IPS-20b (cell line): ENCODE measurements at regions not wholly inside any gene's neighbourhood (a gene's known extent, or its start where the extent isn't known, plus 50 kb on each side); places are given as distances from the start of the nearest gene placed in this dataset.

Experiments used
- H3K27ac ChIP-seq: one replicate; pipeline ENCODE4 v1.5.1; 2013; ENCODE audit warnings: low read length
- H3K27me3 ChIP-seq: 2 replicates; pipeline ENCODE4 v1.6.1; 2013; ENCODE audit warnings: mild to moderate bottlenecking, low read length, inconsistent platforms; ENCODE audit not compliant: insufficient read depth
- H3K36me3 ChIP-seq: 2 replicates; pipeline ENCODE4 v1.6.1; 2013; ENCODE audit warnings: low read depth, mild to moderate bottlenecking, inconsistent platforms, low read length, moderate library complexity; ENCODE audit not compliant: insufficient read depth
- H3K4me1 ChIP-seq: 2 replicates; pipeline ENCODE4 v1.6.1; 2013; ENCODE audit warnings: mild to moderate bottlenecking, control low read depth, inconsistent platforms, low read length, moderate library complexity; ENCODE audit not compliant: insufficient read depth
- H3K4me3 ChIP-seq: 2 replicates; pipeline ENCODE4 v1.5.1; 2013; ENCODE audit warnings: mild to moderate bottlenecking, low read length, inconsistent platforms
- H3K9ac ChIP-seq: 2 replicates; pipeline ENCODE4 v1.6.1; 2013; ENCODE audit warnings: low read depth, mild to moderate bottlenecking, inconsistent platforms, low read length, moderate library complexity
- H3K9me3 ChIP-seq: 2 replicates; pipeline ENCODE4 v1.6.1; 2013; ENCODE audit warnings: mild to moderate bottlenecking, low read depth, low read length, inconsistent platforms; ENCODE audit not compliant: insufficient read depth

DNA sequence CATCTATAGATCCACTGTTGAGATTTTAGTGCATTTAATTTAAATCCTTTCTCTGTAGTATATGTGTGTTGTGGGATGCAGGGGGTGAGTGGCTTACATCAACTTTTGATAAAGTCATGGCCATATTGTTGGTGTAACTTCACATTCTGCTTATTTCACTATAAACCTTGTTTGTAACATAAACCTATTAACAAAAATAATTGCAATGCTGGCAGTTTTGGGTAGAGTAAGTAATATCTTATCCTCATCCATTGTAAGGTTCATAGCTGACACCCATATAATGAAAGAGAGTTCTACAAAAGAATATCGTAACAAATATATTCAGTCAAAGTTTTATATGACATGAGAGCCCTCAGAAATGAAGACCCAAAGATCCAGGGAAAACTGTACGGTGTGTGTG lies 601.7 kb upstream of the ANO3 start:
- H3K36me3 ChIP-seq, result no peaks in the 10 kb centered on the region
- H3K27ac ChIP-seq, result no peak overlapping the region
- H3K4me1 ChIP-seq, result no peaks in the 10 kb centered on the region
- H3K27me3 ChIP-seq, result no peaks in the 10 kb centered on the region
- H3K4me3 ChIP-seq, result no peak overlapping the region
- H3K9ac ChIP-seq, result no peak overlapping the region
- peaks cover under 1% of the 10 kb centered on the region; the same call in 1 of the 2 replicates for H3K9me3 ChIP-seq

DNA sequence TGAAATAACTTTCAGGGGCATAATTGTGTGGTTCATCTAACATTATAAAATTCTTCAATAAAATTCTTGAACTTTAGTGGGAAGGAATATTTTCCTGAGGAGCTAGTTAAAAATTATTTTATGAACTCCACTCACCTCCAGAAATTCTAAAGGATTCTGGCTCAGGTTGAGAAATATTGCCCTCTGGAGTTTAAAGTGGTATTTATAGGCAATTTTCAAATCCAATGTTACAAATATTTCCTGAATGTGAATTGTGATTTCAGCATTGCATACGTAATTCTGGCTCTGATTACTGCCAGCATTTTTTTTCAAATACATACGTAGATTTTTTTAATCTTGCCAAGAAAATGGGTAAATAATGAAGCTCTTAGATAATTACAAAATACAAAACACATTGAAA lies 598.2 kb upstream of the ANO3 start:
- Histone ChIP-seq H3K4me3 (no peak overlapping the region), H3K4me1 (no peaks in the 10 kb centered on the region), H3K27me3 (no peaks in the 10 kb centered on the region), H3K9ac (no peak overlapping the region), H3K27ac (no peak overlapping the region), H3K36me3 (no peaks in the 10 kb centered on the region), H3K9me3 (no peaks in the 10 kb centered on the region)

DNA sequence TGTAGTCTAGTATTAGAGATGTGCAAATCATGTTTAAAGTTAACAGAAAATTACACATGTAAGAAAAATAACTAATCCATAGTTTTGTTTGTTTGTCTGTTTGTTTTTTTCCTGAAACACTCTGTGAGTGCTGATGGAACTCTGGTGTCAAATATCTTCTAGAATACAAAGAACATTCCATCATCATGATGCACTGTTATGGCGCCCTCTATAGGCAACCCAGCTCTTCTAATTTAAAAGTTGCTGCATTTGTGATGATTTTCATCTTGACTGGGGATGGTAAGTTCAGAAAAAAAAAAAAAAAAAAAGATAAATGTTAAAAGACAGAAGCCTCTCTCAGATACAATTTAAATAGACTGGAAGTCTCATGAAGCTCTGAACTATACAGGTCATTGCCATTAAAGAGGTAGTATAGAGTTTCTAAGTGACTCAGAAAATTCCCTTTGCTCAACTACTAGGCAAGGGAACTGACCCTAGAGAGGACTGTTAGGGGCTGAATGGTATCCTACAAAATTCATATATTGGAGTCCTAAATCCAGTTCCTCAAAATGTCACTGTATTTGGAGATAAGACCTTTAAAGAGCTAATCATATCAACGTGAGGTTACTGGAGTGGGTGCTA lies 597.2 kb upstream of the ANO3 start:
- H3K27me3 ChIP-seq, result no peaks in the 10 kb centered on the region
- H3K27ac ChIP-seq, result no peak overlapping the region
- H3K9ac ChIP-seq, result no peak overlapping the region
- H3K4me1 ChIP-seq, result no peaks in the 10 kb centered on the region
- H3K4me3 ChIP-seq, result no peak overlapping the region
- H3K36me3 ChIP-seq, result no peaks in the 10 kb centered on the region
- no peaks in the 10 kb centered on the region for H3K9me3 ChIP-seq

GRCh38 chr11:25737071-25737675 lies 594.8 kb upstream of the ANO3 start:
- H3K9ac ChIP-seq, result no peak overlapping the region
- no peak overlapping the region for H3K4me3 ChIP-seq
- H3K9me3 ChIP-seq, result no peaks in the 10 kb centered on the region
- H3K27me3 ChIP-seq, result no peaks in the 10 kb centered on the region
- no peak overlapping the region for H3K27ac ChIP-seq
- H3K36me3 ChIP-seq, result no peaks in the 10 kb centered on the region
- H3K4me1 ChIP-seq, result no peaks in the 10 kb centered on the region

GRCh38 chr11:25741886-25742285 lies 590.0 kb upstream of the ANO3 start:
- no peaks in the 10 kb centered on the region for H3K36me3 ChIP-seq
- H3K27me3 ChIP-seq, result no peaks in the 10 kb centered on the region
- H3K9me3 ChIP-seq, result no peaks in the 10 kb centered on the region
- H3K4me3 ChIP-seq, result no peak overlapping the region
- H3K4me1 ChIP-seq, result no peaks in the 10 kb centered on the region
- H3K9ac ChIP-seq, result no peak overlapping the region
- H3K27ac ChIP-seq, result no peak overlapping the region

GRCh38 chr11:25742800-25743199 lies 589.1 kb upstream of the ANO3 start:
- H3K36me3 ChIP-seq, result no peaks in the 10 kb centered on the region
- no peaks in the 10 kb centered on the region for H3K4me1 ChIP-seq
- H3K9me3 ChIP-seq, result no peaks in the 10 kb centered on the region
- no peaks in the 10 kb centered on the region for H3K27me3 ChIP-seq
- no peak overlapping the region for H3K9ac ChIP-seq
- H3K27ac ChIP-seq, result no peak overlapping the region
- no peak overlapping the region for H3K4me3 ChIP-seq

- Histone ChIP-seq H3K9ac (no peak overlapping the region), H3K27me3 (no peaks in the 10 kb centered on the region), H3K4me3 (no peak overlapping the region), H3K36me3 (no peaks in the 10 kb centered on the region), H3K27ac (no peak overlapping the region), H3K9me3 (peaks cover 13% of the 10 kb centered on the region), H3K4me1 (no peaks in the 10 kb centered on the region)
Measured at GRCh38 chr11:25755381-25755780, 576.5 kb upstream of the ANO3 start.

GRCh38 chr11:25755918-25756584 lies 575.9 kb upstream of the ANO3 start:
- H3K27me3 ChIP-seq, result no peaks in the 10 kb centered on the region
- no peak overlapping the region for H3K9ac ChIP-seq
- H3K36me3 ChIP-seq, result no peaks in the 10 kb centered on the region
- H3K9me3 ChIP-seq, result peaks cover 13% of the 10 kb centered on the region
- H3K27ac ChIP-seq, result no peak overlapping the region
- H3K4me1 ChIP-seq, result no peaks in the 10 kb centered on the region
- H3K4me3 ChIP-seq, result no peak overlapping the region

DNA sequence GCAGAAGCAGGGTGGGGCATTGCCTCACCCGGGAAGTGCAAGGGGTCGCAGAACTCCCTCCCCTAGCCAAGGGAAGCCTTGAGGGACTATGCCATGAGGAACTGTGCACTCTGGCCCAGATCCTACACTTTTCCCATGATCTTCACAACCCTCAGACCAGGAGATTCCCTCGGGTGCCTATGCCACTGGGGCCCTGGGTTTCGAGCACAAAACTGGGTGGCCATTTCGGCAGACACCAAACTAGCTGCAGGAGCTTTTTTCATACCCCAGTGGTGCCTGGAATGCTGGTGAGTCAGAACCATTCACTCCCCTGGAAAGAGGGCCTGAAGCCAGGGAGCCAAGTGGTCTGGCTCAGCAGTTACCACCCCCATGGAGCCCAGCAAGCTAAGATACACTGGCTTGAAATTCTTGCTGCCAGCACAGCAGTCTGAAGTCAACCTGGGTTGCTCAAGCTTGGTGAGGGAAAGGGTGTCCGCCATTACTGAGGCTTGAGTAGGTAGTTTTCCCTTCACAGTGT lies 573.7 kb upstream of the ANO3 start:
- Histone ChIP-seq H3K9me3 (peaks cover 13% of the 10 kb centered on the region), H3K4me1 (no peaks in the 10 kb centered on the region), H3K9ac (no peak overlapping the region), H3K36me3 (no peaks in the 10 kb centered on the region), H3K27me3 (no peaks in the 10 kb centered on the region), H3K4me3 (no peak overlapping the region), H3K27ac (no peak overlapping the region)

- H3K9ac ChIP-seq, result no peak overlapping the region
- H3K27ac ChIP-seq, result no peak overlapping the region
- no peaks in the 10 kb centered on the region; the same call in 1 of the 2 replicates for H3K4me1 ChIP-seq
- H3K9me3 ChIP-seq, result no peaks in the 10 kb centered on the region
- H3K27me3 ChIP-seq, result no peaks in the 10 kb centered on the region
- no peak overlapping the region for H3K4me3 ChIP-seq
- no peaks in the 10 kb centered on the region for H3K36me3 ChIP-seq
Measured at GRCh38 chr11:25766332-25767015, 565.5 kb upstream of the ANO3 start.

DNA sequence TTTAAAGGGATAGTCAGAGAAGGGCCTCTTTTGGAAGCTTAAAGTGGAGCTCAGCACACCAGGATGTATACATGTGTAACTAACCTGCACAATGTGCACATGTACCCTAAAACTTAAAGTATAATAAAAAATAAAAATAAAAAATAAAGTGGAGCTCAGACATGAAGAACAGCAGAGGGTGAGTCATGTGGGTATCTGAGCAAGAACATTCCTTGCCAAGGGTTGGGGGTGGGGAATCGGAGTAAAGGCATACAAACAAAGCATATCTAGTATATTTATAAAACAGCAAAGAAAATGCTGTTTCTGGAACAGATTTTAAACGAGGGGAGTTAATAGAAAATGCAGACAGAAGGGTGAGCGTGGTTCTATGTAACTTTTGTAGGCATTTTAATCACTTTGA lies 562.6 kb upstream of the ANO3 start:
- H3K27me3 ChIP-seq, result no peaks in the 10 kb centered on the region
- no peak overlapping the region for H3K27ac ChIP-seq
- no peak overlapping the region for H3K4me3 ChIP-seq
- no peaks in the 10 kb centered on the region for H3K9me3 ChIP-seq
- no peaks in the 10 kb centered on the region for H3K36me3 ChIP-seq
- H3K4me1 ChIP-seq, result no peaks in the 10 kb centered on the region; the same call in 1 of the 2 replicates
- no peak overlapping the region for H3K9ac ChIP-seq
